ENCODE measurements at regions not wholly inside any gene's neighbourhood (a gene's known extent, or its start where the extent isn't known, plus 50 kb on each side); places are given as distances from the start of the nearest gene placed in this dataset.

- TF ChIP-seq CTCF (IDR thresholded peaks at IDR 0.05; ENCODE audit: borderline replicate concordance, extremely low read depth, low read length, poor library complexity, severe bottlenecking) (no peak), EZH2 (IDR thresholded peaks at IDR 0.05; ENCODE audit: borderline replicate concordance, low read depth, low read length, severe bottlenecking) (no peak)
Measured at GRCh38 chr15:93779341-93779740, 452.0 kb upstream of the MCTP2 start.
